Endothelial cell (in vitro differentiated cells): ENCODE measurements at regions not wholly inside any gene's neighbourhood (a gene's known extent, or its start where the extent isn't known, plus 50 kb on each side); places are given as distances from the start of the nearest gene placed in this dataset.

Experiments
- DNase-seq: peaks from one replicate; pipeline ENCODE4 v3.0.0; 2021; ENCODE audit warnings: low spot score
- H3K27ac Mint-ChIP-seq: one replicate; pipeline ENCODE4 v1.8.0; 2021; ENCODE audit warnings: mixed read lengths, inconsistent platforms; ENCODE audit not compliant: unreplicated experiment
- H3K27me3 Mint-ChIP-seq: one replicate; pipeline ENCODE4 v1.8.0; 2021; ENCODE audit warnings: mild to moderate bottlenecking, moderate library complexity, mixed read lengths, inconsistent platforms; ENCODE audit not compliant: unreplicated experiment
- H3K36me3 Mint-ChIP-seq: one replicate; pipeline ENCODE4 v1.8.0; 2021; ENCODE audit warnings: mild to moderate bottlenecking, low read depth, mixed read lengths, inconsistent platforms; ENCODE audit not compliant: unreplicated experiment
- H3K4me1 Mint-ChIP-seq: one replicate; pipeline ENCODE4 v1.8.0; 2021; ENCODE audit warnings: mild to moderate bottlenecking, mixed read lengths, inconsistent platforms; ENCODE audit not compliant: unreplicated experiment
- H3K4me3 Mint-ChIP-seq: one replicate; pipeline ENCODE4 v1.8.0; 2021; ENCODE audit warnings: mild to moderate bottlenecking, mixed read lengths, inconsistent platforms; ENCODE audit not compliant: unreplicated experiment
- H3K9me3 Mint-ChIP-seq: one replicate; pipeline ENCODE4 v1.8.0; 2021; ENCODE audit warnings: mixed read lengths, inconsistent platforms; ENCODE audit not compliant: unreplicated experiment
- TF ChIP-seq, protein P1 (sequence below): fragments of 200-600 bp; sonication (generic); IDR thresholded peaks from one replicate; pipeline ENCODE4 v1.5.0; 2021; ENCODE audit warnings: antibody characterized with exemption; ENCODE audit not compliant: unreplicated experiment

GRCh38 chr5:129362456-129362855, 97.6 kb upstream of the ADAMTS19 start:
- Mint-ChIP-seq H3K27me3 (no peaks in the 10 kb centered on the region), H3K4me3 (no peak overlapping the region), H3K9me3 (no peaks in the 10 kb centered on the region), H3K36me3 (no peaks in the 10 kb centered on the region), H3K27ac (no peak overlapping the region), H3K4me1 (no peaks in the 10 kb centered on the region)
- TF ChIP-seq, protein P1, sequence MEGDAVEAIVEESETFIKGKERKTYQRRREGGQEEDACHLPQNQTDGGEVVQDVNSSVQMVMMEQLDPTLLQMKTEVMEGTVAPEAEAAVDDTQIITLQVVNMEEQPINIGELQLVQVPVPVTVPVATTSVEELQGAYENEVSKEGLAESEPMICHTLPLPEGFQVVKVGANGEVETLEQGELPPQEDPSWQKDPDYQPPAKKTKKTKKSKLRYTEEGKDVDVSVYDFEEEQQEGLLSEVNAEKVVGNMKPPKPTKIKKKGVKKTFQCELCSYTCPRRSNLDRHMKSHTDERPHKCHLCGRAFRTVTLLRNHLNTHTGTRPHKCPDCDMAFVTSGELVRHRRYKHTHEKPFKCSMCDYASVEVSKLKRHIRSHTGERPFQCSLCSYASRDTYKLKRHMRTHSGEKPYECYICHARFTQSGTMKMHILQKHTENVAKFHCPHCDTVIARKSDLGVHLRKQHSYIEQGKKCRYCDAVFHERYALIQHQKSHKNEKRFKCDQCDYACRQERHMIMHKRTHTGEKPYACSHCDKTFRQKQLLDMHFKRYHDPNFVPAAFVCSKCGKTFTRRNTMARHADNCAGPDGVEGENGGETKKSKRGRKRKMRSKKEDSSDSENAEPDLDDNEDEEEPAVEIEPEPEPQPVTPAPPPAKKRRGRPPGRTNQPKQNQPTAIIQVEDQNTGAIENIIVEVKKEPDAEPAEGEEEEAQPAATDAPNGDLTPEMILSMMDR, result no peak
- no peak for DNase-seq

DNA sequence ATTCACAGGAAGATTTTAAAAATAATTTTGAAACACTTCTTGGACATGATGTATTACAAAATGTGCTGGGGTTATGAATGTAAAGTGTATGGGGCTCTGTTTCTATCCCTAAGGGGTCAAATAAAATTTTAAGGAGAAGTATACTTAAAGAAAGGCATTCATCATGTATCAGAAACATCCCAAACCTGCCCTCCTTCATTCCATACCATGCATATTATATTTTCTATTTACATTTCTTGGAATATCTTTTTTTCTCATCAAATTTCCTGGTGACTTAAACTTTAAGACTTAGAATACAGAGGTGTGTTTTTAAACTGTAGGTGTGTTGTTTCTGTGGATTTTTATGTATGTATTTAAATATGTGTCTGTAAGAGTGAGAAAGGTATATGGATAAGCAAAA, 96.1 kb upstream of the ADAMTS19 start:
- DNase-seq, result no peak
- TF ChIP-seq, protein P1, result no peak
- Mint-ChIP-seq H3K36me3 (no peaks in the 10 kb centered on the region), H3K4me3 (no peak overlapping the region), H3K4me1 (no peaks in the 10 kb centered on the region), H3K27me3 (no peaks in the 10 kb centered on the region), H3K27ac (no peak overlapping the region), H3K9me3 (no peaks in the 10 kb centered on the region)

DNA sequence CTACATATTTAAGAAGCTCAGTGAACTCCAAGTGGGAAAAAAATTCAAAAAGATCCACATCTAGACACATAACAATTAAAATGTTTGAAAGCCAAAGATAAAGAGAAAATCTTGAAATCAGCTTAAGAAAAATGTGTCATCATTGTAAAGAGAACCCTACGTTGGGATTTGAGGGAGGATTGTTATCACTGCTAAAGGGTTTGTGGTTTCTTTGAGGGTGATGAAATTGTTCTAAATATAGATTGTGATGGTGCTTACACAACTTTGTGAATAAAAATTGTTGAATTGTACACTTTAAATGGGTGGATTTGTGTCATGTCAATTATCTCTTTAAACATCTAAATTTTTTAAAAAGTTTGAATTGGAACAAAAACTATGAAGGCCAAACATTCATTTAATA, 92.2 kb upstream of the ADAMTS19 start:
- Mint-ChIP-seq H3K4me1 (peaks cover 2% of the 10 kb centered on the region), H3K4me3 (no peak overlapping the region), H3K27ac (no peak overlapping the region), H3K27me3 (no peaks in the 10 kb centered on the region), H3K9me3 (no peaks in the 10 kb centered on the region), H3K36me3 (no peaks in the 10 kb centered on the region)
- TF ChIP-seq, protein P1, result no peak
- no peak for DNase-seq

- H3K4me3 Mint-ChIP-seq, result no peak overlapping the region
- no peaks in the 10 kb centered on the region for H3K36me3 Mint-ChIP-seq
- no peak for DNase-seq
- peaks cover 2% of the 10 kb centered on the region for H3K4me1 Mint-ChIP-seq
- no peaks in the 10 kb centered on the region for H3K9me3 Mint-ChIP-seq
- no peak overlapping the region for H3K27ac Mint-ChIP-seq
- TF ChIP-seq, protein P1, result no peak
- no peaks in the 10 kb centered on the region for H3K27me3 Mint-ChIP-seq
Observed at GRCh38 chr5:129372025-129372424, 88.1 kb upstream of the ADAMTS19 start.

DNA sequence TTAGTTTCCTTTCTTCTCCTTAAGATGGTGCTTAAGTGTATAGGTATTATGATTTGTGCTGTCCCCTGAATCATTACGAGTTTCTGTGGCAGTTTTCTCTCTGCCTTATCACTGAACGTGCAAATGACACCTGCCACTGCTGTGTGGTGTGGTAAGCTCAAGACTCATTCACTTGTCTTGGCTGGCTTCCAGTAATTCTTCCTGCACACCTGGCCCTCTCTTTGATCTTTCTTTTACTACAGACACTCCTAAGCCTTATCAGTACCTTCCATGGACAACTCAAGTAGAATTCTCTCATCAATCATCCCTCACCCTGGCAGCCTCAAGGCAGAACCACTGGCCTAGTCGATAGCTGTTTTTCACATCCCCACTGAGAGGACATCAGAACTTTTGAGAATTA, 82.6 kb upstream of the ADAMTS19 start:
- no peaks in the 10 kb centered on the region for H3K27me3 Mint-ChIP-seq
- no peaks in the 10 kb centered on the region for H3K9me3 Mint-ChIP-seq
- peaks cover 13% of the 10 kb centered on the region for H3K4me1 Mint-ChIP-seq
- H3K4me3 Mint-ChIP-seq, result no peak overlapping the region
- no peak overlapping the region for H3K27ac Mint-ChIP-seq
- H3K36me3 Mint-ChIP-seq, result no peaks in the 10 kb centered on the region
- TF ChIP-seq, protein P1, result no peak
- no peak for DNase-seq
